H1 (cell line): ENCODE measurements at regions not wholly inside any gene's neighbourhood (a gene's known extent, or its start where the extent isn't known, plus 50 kb on each side); places are given as distances from the start of the nearest gene placed in this dataset.

Experiments
- BACH1 ChIP-seq: IDR thresholded peaks from 2 replicates; pipeline ENCODE4 v1.6.1; 2012; ENCODE audit warnings: low read length, improper control_type of control experiment
- E2F6 ChIP-seq: IDR thresholded peaks from 2 replicates; pipeline ENCODE4 v1.6.1; 2012; ENCODE audit warnings: inconsistent platforms
- NRF1 ChIP-seq: IDR thresholded peaks from 2 replicates; pipeline ENCODE4 v1.6.1; 2011; ENCODE audit warnings: mild to moderate bottlenecking, low read depth, low read length, improper control_type of control experiment
- SAP30 ChIP-seq: fragments of 300-600 bp; sonication (generic); IDR thresholded peaks from 2 replicates; pipeline ENCODE4 v1.7.1; 2012; ENCODE audit warnings: low read length, moderate library complexity, mild to moderate bottlenecking, inconsistent platforms; ENCODE audit not compliant: insufficient read depth, insufficient replicate concordance
- TF ChIP-seq, protein P1 (sequence below): fragments of 300-600 bp; sonication (generic); IDR thresholded peaks from 2 replicates; pipeline ENCODE4 v1.7.1; 2012; ENCODE audit warnings: low read length, moderate library complexity, mild to moderate bottlenecking, inconsistent platforms; ENCODE audit not compliant: insufficient replicate concordance

GRCh38 chr2:107306881-107307280 is 420.9 kb upstream of the ST6GAL2 start (continued):
- TF ChIP-seq BACH1 (no peak), SAP30 (no peak), NRF1 (no peak), E2F6 (no peak)
- TF ChIP-seq, protein P1, sequence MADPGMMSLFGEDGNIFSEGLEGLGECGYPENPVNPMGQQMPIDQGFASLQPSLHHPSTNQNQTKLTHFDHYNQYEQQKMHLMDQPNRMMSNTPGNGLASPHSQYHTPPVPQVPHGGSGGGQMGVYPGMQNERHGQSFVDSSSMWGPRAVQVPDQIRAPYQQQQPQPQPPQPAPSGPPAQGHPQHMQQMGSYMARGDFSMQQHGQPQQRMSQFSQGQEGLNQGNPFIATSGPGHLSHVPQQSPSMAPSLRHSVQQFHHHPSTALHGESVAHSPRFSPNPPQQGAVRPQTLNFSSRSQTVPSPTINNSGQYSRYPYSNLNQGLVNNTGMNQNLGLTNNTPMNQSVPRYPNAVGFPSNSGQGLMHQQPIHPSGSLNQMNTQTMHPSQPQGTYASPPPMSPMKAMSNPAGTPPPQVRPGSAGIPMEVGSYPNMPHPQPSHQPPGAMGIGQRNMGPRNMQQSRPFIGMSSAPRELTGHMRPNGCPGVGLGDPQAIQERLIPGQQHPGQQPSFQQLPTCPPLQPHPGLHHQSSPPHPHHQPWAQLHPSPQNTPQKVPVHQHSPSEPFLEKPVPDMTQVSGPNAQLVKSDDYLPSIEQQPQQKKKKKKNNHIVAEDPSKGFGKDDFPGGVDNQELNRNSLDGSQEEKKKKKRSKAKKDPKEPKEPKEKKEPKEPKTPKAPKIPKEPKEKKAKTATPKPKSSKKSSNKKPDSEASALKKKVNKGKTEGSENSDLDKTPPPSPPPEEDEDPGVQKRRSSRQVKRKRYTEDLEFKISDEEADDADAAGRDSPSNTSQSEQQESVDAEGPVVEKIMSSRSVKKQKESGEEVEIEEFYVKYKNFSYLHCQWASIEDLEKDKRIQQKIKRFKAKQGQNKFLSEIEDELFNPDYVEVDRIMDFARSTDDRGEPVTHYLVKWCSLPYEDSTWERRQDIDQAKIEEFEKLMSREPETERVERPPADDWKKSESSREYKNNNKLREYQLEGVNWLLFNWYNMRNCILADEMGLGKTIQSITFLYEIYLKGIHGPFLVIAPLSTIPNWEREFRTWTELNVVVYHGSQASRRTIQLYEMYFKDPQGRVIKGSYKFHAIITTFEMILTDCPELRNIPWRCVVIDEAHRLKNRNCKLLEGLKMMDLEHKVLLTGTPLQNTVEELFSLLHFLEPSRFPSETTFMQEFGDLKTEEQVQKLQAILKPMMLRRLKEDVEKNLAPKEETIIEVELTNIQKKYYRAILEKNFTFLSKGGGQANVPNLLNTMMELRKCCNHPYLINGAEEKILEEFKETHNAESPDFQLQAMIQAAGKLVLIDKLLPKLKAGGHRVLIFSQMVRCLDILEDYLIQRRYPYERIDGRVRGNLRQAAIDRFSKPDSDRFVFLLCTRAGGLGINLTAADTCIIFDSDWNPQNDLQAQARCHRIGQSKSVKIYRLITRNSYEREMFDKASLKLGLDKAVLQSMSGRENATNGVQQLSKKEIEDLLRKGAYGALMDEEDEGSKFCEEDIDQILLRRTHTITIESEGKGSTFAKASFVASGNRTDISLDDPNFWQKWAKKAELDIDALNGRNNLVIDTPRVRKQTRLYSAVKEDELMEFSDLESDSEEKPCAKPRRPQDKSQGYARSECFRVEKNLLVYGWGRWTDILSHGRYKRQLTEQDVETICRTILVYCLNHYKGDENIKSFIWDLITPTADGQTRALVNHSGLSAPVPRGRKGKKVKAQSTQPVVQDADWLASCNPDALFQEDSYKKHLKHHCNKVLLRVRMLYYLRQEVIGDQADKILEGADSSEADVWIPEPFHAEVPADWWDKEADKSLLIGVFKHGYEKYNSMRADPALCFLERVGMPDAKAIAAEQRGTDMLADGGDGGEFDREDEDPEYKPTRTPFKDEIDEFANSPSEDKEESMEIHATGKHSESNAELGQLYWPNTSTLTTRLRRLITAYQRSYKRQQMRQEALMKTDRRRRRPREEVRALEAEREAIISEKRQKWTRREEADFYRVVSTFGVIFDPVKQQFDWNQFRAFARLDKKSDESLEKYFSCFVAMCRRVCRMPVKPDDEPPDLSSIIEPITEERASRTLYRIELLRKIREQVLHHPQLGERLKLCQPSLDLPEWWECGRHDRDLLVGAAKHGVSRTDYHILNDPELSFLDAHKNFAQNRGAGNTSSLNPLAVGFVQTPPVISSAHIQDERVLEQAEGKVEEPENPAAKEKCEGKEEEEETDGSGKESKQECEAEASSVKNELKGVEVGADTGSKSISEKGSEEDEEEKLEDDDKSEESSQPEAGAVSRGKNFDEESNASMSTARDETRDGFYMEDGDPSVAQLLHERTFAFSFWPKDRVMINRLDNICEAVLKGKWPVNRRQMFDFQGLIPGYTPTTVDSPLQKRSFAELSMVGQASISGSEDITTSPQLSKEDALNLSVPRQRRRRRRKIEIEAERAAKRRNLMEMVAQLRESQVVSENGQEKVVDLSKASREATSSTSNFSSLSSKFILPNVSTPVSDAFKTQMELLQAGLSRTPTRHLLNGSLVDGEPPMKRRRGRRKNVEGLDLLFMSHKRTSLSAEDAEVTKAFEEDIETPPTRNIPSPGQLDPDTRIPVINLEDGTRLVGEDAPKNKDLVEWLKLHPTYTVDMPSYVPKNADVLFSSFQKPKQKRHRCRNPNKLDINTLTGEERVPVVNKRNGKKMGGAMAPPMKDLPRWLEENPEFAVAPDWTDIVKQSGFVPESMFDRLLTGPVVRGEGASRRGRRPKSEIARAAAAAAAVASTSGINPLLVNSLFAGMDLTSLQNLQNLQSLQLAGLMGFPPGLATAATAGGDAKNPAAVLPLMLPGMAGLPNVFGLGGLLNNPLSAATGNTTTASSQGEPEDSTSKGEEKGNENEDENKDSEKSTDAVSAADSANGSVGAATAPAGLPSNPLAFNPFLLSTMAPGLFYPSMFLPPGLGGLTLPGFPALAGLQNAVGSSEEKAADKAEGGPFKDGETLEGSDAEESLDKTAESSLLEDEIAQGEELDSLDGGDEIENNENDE: no peak
